Gastroesophageal sphincter (tissue), 3 donors: ENCODE measurements at regions not wholly inside any gene's neighbourhood (a gene's known extent, or its start where the extent isn't known, plus 50 kb on each side); places are given as distances from the start of the nearest gene placed in this dataset.

Experiments
- EP300 ChIP-seq: sonication (generic); formaldehyde crosslinking; IDR thresholded peaks from one replicate; pipeline ENCODE4 v1.6.1; 2017; ENCODE audit warnings: antibody characterized with exemption, mild to moderate bottlenecking
- POLR2A ChIP-seq, 2 donors: fragments of 450-650 bp; IDR thresholded peaks; one replicate each; pipeline ENCODE4 v1.6.1; 2017; ENCODE audit warnings: antibody characterized with exemption in 2 of 2, mild to moderate bottlenecking in 2 of 2, moderate library complexity in 1 of 2
- POLR2AphosphoS5 ChIP-seq: sonication (generic); formaldehyde crosslinking; IDR thresholded peaks from one replicate; pipeline ENCODE4 v1.6.1; 2017; ENCODE audit warnings: antibody characterized with exemption
- TF ChIP-seq, protein P1 (sequence below), 4 experiments: fragments of 200-600 bp in 2 of 4; fragments of 450-650 bp in 2 of 4; sonication (generic) in 1 of 4; IDR thresholded peaks; one replicate each; pipeline ENCODE4 v1.5.1; 2017 to 2019; ENCODE audit warnings: antibody characterized with exemption in 4 of 4, mild to moderate bottlenecking in 2 of 4, moderate library complexity in 2 of 4

DNA sequence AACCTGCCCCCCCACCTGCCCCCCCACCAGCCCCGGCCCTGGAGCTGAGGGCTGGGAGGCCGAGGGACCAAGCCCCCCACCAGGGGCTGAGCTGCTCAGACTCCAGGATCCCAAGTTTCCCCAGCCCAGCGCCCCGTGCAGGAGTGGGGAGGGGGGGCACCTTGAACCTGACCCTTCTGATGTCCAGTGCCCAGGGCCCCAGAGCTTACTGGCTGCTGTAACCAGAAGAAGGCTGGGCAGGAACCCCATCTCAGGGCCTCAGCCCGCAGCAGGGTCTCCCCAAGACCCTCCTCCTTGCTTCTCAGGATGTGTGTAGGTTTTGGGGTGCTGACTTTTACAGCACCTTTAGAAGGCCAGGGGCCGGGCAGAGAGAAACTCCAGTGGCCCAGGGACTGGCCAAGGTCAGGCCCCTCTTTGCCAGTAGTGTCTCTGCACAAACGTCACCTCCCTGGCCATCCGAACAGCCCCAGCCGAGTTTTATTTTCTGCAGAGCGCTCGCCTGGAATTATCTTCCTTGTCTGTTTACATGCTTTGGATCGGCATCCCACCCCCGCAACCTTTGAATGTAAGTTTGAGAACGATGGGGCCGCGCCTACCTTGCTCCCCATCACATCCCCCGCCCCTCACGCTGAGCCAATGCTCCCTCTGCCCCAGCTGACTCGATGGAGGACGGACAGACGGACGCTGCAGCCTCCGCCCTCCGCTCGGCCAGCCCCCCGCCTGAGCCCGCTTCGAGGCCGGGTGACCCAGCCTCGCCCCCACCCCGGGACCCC, 70.1 kb upstream of the CASZ1 start:
- TF ChIP-seq, protein P1, sequence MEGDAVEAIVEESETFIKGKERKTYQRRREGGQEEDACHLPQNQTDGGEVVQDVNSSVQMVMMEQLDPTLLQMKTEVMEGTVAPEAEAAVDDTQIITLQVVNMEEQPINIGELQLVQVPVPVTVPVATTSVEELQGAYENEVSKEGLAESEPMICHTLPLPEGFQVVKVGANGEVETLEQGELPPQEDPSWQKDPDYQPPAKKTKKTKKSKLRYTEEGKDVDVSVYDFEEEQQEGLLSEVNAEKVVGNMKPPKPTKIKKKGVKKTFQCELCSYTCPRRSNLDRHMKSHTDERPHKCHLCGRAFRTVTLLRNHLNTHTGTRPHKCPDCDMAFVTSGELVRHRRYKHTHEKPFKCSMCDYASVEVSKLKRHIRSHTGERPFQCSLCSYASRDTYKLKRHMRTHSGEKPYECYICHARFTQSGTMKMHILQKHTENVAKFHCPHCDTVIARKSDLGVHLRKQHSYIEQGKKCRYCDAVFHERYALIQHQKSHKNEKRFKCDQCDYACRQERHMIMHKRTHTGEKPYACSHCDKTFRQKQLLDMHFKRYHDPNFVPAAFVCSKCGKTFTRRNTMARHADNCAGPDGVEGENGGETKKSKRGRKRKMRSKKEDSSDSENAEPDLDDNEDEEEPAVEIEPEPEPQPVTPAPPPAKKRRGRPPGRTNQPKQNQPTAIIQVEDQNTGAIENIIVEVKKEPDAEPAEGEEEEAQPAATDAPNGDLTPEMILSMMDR (IDR thresholded peaks at IDR 0.05), result no peak
- TF ChIP-seq EP300 (no peak), POLR2AphosphoS5 (no peak), POLR2A (IDR thresholded peaks at IDR 0.05) (no peak)
